OCI-LY1 (cell line): ENCODE measurements at regions not wholly inside any gene's neighbourhood (a gene's known extent, or its start where the extent isn't known, plus 50 kb on each side); places are given as distances from the start of the nearest gene placed in this dataset.

Experiments used
- H2AFZ ChIP-seq: fragments of 200-600 bp; sonication (generic), shearing (Covaris generic); 2 replicates; pipeline ENCODE4 v1.6.0; 2014; ENCODE audit warnings: antibody characterized with exemption, mild to moderate bottlenecking, low read length
- H3F3A ChIP-seq: fragments of 200-600 bp; sonication (generic), shearing (Covaris generic); 2 replicates; pipeline ENCODE4 v1.6.0; 2014; ENCODE audit warnings: mild to moderate bottlenecking, antibody characterized with exemption, low read length, moderate library complexity; ENCODE audit not compliant: insufficient read depth
- H3K27ac ChIP-seq: fragments of 200-600 bp; sonication (generic); 2 replicates; pipeline ENCODE4 v1.5.1; 2014; ENCODE audit warnings: low read length, mixed run types, mild to moderate bottlenecking, low read depth; ENCODE audit not compliant: poor library complexity, severe bottlenecking
- H3K27me3 ChIP-seq: fragments of 200-600 bp; sonication (generic); 2 replicates; pipeline ENCODE4 v1.6.0; 2014; ENCODE audit warnings: antibody characterized with exemption, mild to moderate bottlenecking, low read length, moderate library complexity; ENCODE audit not compliant: insufficient read depth
- H3K36me3 ChIP-seq: fragments of 200-600 bp; sonication (generic); 2 replicates; pipeline ENCODE4 v1.6.1; 2014; ENCODE audit warnings: mild to moderate bottlenecking, antibody characterized with exemption, low read length, moderate library complexity, mixed read lengths; ENCODE audit not compliant: insufficient read depth
- H3K4me1 ChIP-seq: fragments of 200-600 bp; sonication (generic); 2 replicates; pipeline ENCODE4 v1.5.1; 2014; ENCODE audit warnings: mild to moderate bottlenecking, low read length, moderate library complexity; ENCODE audit not compliant: insufficient read depth, severe bottlenecking
- H3K4me2 ChIP-seq: fragments of 200-600 bp; sonication (generic), shearing (Covaris generic); 2 replicates; pipeline ENCODE4 v1.6.1; 2014; ENCODE audit warnings: low read length
- H3K4me3 ChIP-seq: fragments of 200-600 bp; sonication (generic); 2 replicates; pipeline ENCODE4 v1.5.1; 2014; ENCODE audit warnings: low read length, low read depth, mild to moderate bottlenecking, mixed read lengths; ENCODE audit not compliant: poor library complexity, severe bottlenecking
- H3K79me2 ChIP-seq: fragments of 200-600 bp; shearing (Covaris generic); 2 replicates; pipeline ENCODE4 v1.6.1; 2016; ENCODE audit warnings: mixed run types, low read length, mixed read lengths; ENCODE audit not compliant: insufficient read depth
- H3K9ac ChIP-seq: fragments of 200-600 bp; sonication (generic), shearing (Covaris generic); 2 replicates; pipeline ENCODE4 v1.6.1; 2014; ENCODE audit warnings: mild to moderate bottlenecking, low read length, mixed read lengths
- H3K9me2 ChIP-seq: fragments of 200-600 bp; sonication (generic), shearing (Covaris generic); 2 replicates; pipeline ENCODE4 v1.6.1; 2014; ENCODE audit warnings: low read depth, mild to moderate bottlenecking, low read length, mixed read lengths
- H3K9me3 ChIP-seq: fragments of 200-600 bp; shearing (Covaris generic); 2 replicates; pipeline ENCODE4 v1.6.1; 2014; ENCODE audit warnings: low read length, mixed read lengths
- H4K20me1 ChIP-seq: fragments of 200-600 bp; sonication (generic), shearing (Covaris generic); 2 replicates; pipeline ENCODE4 v1.6.0; 2016; ENCODE audit warnings: mild to moderate bottlenecking, low read length; ENCODE audit not compliant: insufficient read depth
- EZH2 ChIP-seq: fragments of 200-600 bp; sonication (generic), shearing (Covaris generic); IDR thresholded peaks from 2 replicates; pipeline ENCODE4 v1.8.0; 2017; ENCODE audit warnings: borderline replicate concordance, mixed run types, mild to moderate bottlenecking, antibody characterized with exemption, low read length, moderate library complexity, mixed read lengths
- TF ChIP-seq, protein P1 (sequence below): fragments of 200-600 bp; sonication (generic), shearing (Covaris generic); IDR thresholded peaks from 2 replicates; pipeline ENCODE4 v1.5.1; 2017; ENCODE audit warnings: mild to moderate bottlenecking, antibody characterized with exemption, low read length, moderate library complexity, mixed read lengths

- no peak overlapping the region for H2AFZ ChIP-seq
- no peak overlapping the region for H3K4me3 ChIP-seq
- TF ChIP-seq, protein P1, sequence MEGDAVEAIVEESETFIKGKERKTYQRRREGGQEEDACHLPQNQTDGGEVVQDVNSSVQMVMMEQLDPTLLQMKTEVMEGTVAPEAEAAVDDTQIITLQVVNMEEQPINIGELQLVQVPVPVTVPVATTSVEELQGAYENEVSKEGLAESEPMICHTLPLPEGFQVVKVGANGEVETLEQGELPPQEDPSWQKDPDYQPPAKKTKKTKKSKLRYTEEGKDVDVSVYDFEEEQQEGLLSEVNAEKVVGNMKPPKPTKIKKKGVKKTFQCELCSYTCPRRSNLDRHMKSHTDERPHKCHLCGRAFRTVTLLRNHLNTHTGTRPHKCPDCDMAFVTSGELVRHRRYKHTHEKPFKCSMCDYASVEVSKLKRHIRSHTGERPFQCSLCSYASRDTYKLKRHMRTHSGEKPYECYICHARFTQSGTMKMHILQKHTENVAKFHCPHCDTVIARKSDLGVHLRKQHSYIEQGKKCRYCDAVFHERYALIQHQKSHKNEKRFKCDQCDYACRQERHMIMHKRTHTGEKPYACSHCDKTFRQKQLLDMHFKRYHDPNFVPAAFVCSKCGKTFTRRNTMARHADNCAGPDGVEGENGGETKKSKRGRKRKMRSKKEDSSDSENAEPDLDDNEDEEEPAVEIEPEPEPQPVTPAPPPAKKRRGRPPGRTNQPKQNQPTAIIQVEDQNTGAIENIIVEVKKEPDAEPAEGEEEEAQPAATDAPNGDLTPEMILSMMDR: peak; percentile 36; the same call in 1 of the 2 replicates
- TF ChIP-seq EZH2: no peak
- H3K9me2 ChIP-seq: no peaks in the 10 kb centered on the region
- H3K36me3 ChIP-seq: no peaks in the 10 kb centered on the region
- no peaks in the 10 kb centered on the region for H3F3A ChIP-seq
- no peak overlapping the region for H3K9ac ChIP-seq
- no peak overlapping the region for H3K4me2 ChIP-seq
- no peaks in the 10 kb centered on the region for H3K4me1 ChIP-seq
- H3K9me3 ChIP-seq: no peaks in the 10 kb centered on the region
- H4K20me1 ChIP-seq: no peaks in the 10 kb centered on the region
- H3K79me2 ChIP-seq: no peaks in the 10 kb centered on the region
- H3K27me3 ChIP-seq: no peaks in the 10 kb centered on the region
- H3K27ac ChIP-seq: no peak overlapping the region
Measured at GRCh38 chr1:99527078-99527477, 118.8 kb upstream of the PALMD start.

DNA sequence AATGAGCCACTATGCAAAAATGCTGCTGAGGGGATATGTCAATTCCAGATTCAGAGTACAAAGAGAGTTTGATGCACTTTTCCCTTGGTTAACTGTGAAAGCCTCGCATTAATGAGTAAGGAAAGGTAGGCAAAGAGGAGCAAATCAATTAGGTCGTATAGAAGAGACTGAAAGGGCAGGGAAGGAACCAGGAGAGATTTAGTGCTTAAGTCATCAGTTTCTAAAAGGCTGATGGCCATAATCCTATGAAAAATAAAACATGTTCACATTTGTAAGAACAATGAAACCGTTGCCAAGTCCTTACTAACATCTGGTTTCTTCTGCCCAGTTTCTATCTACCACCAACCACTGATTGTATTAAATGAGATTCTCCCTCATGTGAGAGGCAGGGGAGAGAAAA is 118.4 kb upstream of the PALMD start:
- H3K9me2 ChIP-seq: no peaks in the 10 kb centered on the region
- no peaks in the 10 kb centered on the region for H3K36me3 ChIP-seq
- H2AFZ ChIP-seq: no peak overlapping the region
- H3K4me3 ChIP-seq: no peak overlapping the region
- H3K27me3 ChIP-seq: no peaks in the 10 kb centered on the region
- H3K4me2 ChIP-seq: no peak overlapping the region
- no peaks in the 10 kb centered on the region for H3K9me3 ChIP-seq
- no peak overlapping the region for H3K9ac ChIP-seq
- TF ChIP-seq, protein P1: no peak
- no peak for TF ChIP-seq EZH2
- H3K79me2 ChIP-seq: no peaks in the 10 kb centered on the region
- H4K20me1 ChIP-seq: no peaks in the 10 kb centered on the region
- no peaks in the 10 kb centered on the region for H3K4me1 ChIP-seq
- H3K27ac ChIP-seq: no peak overlapping the region
- H3F3A ChIP-seq: no peaks in the 10 kb centered on the region

DNA sequence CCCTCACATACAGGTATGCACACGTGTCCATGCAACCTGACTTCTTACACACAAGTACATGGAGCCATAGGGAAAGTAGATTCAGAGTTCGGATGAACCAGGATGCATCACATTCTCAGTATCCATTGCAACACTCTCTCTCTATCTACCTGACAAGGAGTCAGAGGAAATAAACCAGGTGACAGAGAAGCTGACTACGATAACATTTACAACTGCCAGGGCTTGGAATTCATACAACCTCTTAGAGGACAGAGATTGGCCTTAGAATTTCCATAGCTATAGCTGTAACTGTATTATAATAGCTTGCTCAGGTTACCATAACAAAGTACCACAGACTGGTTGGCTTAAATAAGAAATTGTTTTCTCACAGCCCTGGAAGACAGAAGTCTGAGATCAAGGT is 116.9 kb upstream of the PALMD start:
- no peaks in the 10 kb centered on the region for H4K20me1 ChIP-seq
- H3K36me3 ChIP-seq: no peaks in the 10 kb centered on the region
- no peak overlapping the region for H3K4me2 ChIP-seq
- no peaks in the 10 kb centered on the region for H3K79me2 ChIP-seq
- H3K9ac ChIP-seq: no peak overlapping the region
- no peaks in the 10 kb centered on the region for H3F3A ChIP-seq
- H3K27me3 ChIP-seq: no peaks in the 10 kb centered on the region
- no peak overlapping the region for H3K27ac ChIP-seq
- no peak for TF ChIP-seq EZH2
- TF ChIP-seq, protein P1: no peak
- no peak overlapping the region for H2AFZ ChIP-seq
- H3K4me3 ChIP-seq: no peak overlapping the region
- no peaks in the 10 kb centered on the region for H3K9me3 ChIP-seq
- no peaks in the 10 kb centered on the region for H3K4me1 ChIP-seq
- no peaks in the 10 kb centered on the region for H3K9me2 ChIP-seq
